Astrocyte of the spinal cord (primary cell): ENCODE measurements at regions not wholly inside any gene's neighbourhood (a gene's known extent, or its start where the extent isn't known, plus 50 kb on each side); places are given as distances from the start of the nearest gene placed in this dataset.

Experiments
- DNase-seq: peaks from one replicate; pipeline ENCODE4 v3.0.0; 2011; ENCODE audit warnings: low read depth, low spot score
- H3K4me3 ChIP-seq: 2 replicates; pipeline ENCODE4 v1.5.1; 2011; ENCODE audit warnings: low read depth, mild to moderate bottlenecking, low read length, moderate library complexity
- CTCF ChIP-seq: IDR thresholded peaks from 2 replicates; pipeline ENCODE4 v1.5.1; 2012; ENCODE audit warnings: low read depth, mild to moderate bottlenecking, low read length, inconsistent platforms
- in situ Hi-C: cut with HindIII; loops from 2 replicates; pipeline ENCODE4 v1.10.0; 2017; ENCODE audit warnings: low sequenced_read_pairs

- no peak overlapping the region for H3K4me3 ChIP-seq
- no peak for TF ChIP-seq CTCF
- in situ Hi-C loops, result no loop called here
- DNase-seq, result no peak
These were observed 411.3 kb downstream of the SPRY1 start for GRCh38 chr4:123807866-123808265.

GRCh38 chr4:123809864-123810263 is 413.3 kb downstream of the SPRY1 start:
- DNase-seq, result no peak
- no peak overlapping the region for H3K4me3 ChIP-seq
- TF ChIP-seq CTCF, result no peak
- in situ Hi-C loops, result no loop called here

GRCh38 chr4:123812066-123812390 is 415.4 kb downstream of the SPRY1 start:
- H3K4me3 ChIP-seq, result no peak overlapping the region
- in situ Hi-C loops, result no loop called here
- no peak for DNase-seq
- TF ChIP-seq CTCF, result no peak

- H3K4me3 ChIP-seq, result no peak overlapping the region
- no peak for DNase-seq
- in situ Hi-C loops, result no loop called here
- no peak for TF ChIP-seq CTCF
These were observed 417.3 kb downstream of the SPRY1 start for GRCh38 chr4:123813901-123814300.

GRCh38 chr4:123816462-123816861 is 419.9 kb downstream of the SPRY1 start:
- H3K4me3 ChIP-seq, result no peak overlapping the region
- DNase-seq, result no peak
- TF ChIP-seq CTCF, result no peak
- in situ Hi-C loops, result no loop called here

- DNase-seq, result no peak
- in situ Hi-C loops, result no loop called here
These were observed 420.6 kb downstream of the SPRY1 start for GRCh38 chr4:123817025-123817688.

More at GRCh38 chr4:123817025-123817688, 420.6 kb downstream of the SPRY1 start:
- H3K4me3 ChIP-seq, result no peak overlapping the region
- no peak for TF ChIP-seq CTCF
